HG03196 (cell line): ENCODE measurements at regions not wholly inside any gene's neighbourhood (a gene's known extent, or its start where the extent isn't known, plus 50 kb on each side); places are given as distances from the start of the nearest gene placed in this dataset.

Experiments used
- ATAC-seq: cut with Tn5 transposase; IDR thresholded peaks from one replicate; pipeline ENCODE4 v1.9.1; 2021; ENCODE audit not compliant: unreplicated experiment

- ATAC-seq: no peak
Observed at GRCh38 chr1:218705911-218706893, 361.1 kb downstream of the TGFB2 start.

- ATAC-seq: no peak
Observed at GRCh38 chr1:218711001-218711400, 365.9 kb downstream of the TGFB2 start.

- ATAC-seq: no peak
Observed at GRCh38 chr1:218711884-218712674, 366.9 kb downstream of the TGFB2 start.

DNA sequence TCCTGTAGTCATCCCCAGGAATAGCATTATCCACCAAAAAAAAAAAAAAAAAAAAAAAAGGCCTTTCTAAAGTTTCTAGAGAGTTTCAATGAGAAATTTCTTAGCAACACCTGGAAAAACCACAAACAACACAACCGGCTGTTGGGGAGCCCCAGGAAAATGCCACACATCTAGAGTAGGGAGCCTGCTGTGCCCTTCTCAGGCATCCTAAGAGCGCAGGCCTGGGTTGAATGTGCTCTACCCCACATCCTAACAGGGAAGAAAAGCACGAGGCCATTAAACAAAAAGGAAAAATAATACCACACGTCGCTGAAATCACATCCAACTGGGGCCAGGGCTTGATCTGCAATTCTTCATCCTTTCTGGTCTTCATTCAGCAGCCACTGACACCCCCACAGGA is 367.5 kb downstream of the TGFB2 start:
- no peak for ATAC-seq

DNA sequence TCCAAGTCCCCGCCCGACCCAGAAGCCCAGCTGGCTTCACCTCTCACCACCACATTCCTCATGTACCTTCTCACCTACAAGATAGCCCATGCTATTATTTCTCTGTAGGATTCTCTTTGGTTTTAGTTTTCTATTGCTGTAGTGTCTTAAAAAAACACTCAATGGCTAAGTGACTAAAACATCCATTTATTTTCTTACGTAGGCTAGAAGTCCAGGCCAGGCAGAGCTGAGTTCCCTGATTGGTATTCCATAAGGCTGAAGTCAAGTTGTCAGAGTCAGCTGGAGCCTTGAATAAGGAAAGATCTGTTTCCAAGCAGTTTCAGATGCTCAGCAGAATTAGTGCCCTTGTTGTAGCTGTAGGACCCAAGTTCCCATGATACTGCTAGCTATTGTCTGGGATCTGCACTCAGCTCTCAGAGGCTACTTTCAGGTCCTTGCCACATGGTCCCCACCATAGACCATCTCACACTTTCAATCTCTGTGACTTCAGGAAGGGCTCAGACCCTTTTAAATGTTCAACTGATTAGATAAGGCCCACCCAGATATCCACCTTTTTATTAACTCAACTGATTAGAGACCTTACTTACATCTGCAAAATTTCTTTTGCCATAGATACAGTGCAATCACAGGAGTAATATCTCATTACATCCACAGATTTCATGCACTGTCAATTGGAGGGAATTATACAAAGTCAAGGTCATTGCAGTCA is 371.0 kb downstream of the TGFB2 start:
- no peak for ATAC-seq

DNA sequence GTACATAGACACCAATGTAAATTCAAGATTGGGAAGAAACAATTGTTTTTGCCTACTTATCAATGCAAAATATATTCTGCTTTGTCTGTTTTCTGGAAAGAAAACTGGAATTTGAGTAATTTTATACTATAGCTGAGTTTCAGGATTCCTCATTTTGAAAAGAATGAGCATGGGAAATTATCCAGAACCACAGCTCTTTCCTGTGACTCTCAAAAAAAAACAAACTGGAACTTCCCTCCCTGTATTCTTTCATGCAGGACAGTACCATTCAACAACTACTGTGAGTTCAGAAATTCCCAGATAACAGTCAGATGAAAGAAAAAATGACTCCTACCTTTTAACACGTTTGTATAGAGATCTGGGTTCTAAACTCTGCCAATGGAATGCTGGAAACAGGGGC is 372.4 kb downstream of the TGFB2 start:
- no peak for ATAC-seq

GRCh38 chr1:218718206-218718605 is 373.1 kb downstream of the TGFB2 start:
- no peak for ATAC-seq

DNA sequence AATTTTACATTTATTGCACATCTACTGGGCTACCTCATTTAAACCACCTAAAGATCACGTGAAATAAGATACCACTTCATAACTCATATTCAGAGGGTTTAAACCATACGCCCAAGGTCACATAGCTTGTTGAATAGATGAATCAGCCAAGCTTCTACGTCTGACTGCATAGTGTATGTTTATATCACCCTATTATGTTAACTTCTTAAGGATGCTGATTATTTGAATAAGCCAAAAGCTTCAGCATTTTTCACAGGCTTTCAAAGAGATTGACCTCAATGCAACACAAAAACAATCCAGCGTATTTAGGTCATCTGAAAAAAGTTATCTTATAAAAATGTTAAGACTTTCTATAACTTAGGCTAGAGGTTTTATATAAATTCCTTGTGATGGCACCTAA is 373.8 kb downstream of the TGFB2 start:
- ATAC-seq: no peak

DNA sequence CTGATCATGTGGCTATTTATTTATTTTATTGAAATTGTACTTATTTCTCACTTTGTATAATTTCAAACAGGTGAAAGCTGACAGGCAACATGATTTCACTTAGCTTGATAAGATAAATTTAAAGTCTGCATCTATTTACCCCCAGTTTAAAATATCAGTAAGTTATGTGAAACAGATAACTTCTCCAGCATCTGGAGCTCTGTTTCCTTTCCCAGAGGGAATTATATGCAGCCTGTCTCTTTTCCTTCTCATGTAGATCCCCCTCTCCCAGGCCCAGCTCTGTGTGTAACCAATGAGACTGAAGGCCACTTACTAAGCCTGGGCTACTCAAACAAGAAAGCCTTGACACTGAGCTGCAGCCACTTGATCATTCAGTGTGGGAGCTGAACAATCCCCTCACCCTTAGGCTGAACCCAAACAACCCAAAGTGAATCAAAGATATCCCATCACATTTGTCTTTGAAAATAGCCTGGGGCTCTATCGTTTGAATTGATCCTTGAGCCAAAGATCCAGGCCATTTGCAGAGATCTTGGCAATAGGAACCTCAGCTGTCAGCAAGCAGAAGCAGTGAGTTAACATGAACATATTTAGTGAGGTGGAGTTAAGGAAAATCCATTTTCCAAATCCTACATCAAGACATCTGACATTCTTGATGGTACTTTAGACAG is 383.9 kb downstream of the TGFB2 start:
- ATAC-seq: no peak

DNA sequence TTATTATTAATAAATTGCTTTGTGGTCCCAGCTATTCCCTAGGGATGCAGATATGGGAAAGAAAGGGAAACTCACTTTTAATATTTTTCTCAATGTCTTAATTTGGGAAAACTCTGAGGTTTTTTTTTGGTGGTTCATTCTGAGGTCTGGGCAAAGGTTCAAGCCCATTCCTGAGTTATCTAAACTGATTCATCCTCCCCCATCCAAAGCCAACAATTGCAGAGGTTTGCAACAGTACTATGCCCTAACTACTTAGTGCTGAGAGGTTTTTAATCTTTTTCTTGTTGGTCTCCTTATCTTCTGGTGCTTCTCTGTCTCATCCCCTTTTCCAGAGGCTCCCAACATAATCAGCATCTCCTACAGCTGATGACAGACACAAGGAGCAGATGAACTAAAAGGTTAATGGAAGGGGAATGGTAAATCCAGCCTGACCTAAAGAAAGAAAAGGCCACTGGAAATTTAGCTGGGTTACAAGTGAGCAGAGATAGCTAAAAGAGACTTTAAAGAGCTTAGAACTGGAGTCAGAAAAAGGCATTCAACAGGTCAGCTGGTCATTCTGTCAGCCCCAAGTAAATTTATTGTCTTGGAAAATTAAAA is 390.4 kb downstream of the TGFB2 start:
- no peak for ATAC-seq

- ATAC-seq: no peak
Observed at GRCh38 chr1:218739426-218739825, 394.3 kb downstream of the TGFB2 start.

- no peak for ATAC-seq
Observed at GRCh38 chr1:218741852-218742251, 396.7 kb downstream of the TGFB2 start.

DNA sequence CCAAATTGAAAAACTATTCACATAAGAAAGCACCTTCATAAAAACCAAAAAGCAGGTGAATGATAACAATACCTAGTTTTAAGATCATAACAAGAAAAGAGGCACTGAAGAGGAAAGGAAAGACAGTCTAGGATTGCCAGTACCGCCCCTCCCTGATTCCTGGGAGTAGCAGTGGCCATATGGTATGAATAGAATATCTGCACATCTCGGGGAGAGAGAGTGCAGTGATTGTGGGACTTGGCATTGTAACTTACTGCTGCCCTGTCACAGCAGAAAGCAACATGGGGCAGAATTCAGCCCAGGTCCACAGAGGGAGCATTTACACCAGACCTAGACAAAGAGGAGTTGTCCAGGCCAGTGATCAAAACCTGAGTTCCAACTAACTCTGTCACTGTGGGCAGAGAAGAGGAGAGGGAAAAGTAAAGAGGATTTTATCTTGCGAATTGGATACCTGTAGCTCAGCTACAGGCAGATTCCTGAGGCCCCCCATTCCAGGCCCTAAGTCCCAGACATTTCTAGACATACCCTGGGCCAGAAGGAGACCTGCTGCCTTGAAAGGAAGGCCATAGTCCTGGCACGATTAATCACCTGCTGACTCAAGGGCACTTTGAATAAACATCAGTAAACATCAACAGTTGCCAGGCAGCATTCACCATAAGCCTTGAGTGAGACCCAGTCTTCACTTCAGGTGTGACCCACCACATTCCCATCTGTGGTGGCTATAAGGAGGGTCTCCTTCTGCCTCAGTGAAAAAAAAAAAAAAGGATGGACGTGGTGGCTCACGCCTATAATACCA is 397.5 kb downstream of the TGFB2 start:
- ATAC-seq: no peak

DNA sequence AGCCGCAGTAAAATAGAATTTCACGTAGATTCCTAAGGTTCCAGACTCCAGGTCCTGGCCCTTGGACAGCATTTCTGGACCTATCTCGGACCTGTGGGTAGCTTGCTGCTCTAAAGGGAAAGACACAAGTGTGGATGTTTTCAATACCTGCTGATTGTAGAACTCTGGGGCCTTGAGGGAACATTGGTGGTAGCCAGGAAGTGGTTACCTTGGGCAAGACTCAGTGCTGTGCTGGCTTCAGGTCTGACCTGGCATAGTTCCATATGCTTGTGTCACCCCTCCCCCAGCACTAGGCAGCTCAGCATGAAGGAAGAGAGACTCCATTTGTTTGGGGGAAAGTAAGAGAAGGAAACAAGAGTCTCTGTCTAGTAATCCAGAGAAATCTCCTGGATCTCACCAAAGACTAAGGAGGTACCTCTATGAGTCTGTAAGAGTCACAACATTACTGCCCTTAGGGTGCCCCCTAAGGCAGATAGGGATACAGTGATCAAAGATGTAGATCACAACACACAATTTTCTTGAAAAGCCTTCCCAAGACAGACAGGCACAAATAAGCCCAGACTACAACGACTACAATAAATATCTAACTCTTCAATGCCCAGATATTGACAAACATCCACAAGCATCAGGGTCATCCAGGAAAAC is 398.8 kb downstream of the TGFB2 start:
- ATAC-seq: no peak

GRCh38 chr1:218748071-218748470 is 402.9 kb downstream of the TGFB2 start:
- no peak for ATAC-seq

- ATAC-seq: no peak
Observed at GRCh38 chr1:218750216-218750970, 405.3 kb downstream of the TGFB2 start.

DNA sequence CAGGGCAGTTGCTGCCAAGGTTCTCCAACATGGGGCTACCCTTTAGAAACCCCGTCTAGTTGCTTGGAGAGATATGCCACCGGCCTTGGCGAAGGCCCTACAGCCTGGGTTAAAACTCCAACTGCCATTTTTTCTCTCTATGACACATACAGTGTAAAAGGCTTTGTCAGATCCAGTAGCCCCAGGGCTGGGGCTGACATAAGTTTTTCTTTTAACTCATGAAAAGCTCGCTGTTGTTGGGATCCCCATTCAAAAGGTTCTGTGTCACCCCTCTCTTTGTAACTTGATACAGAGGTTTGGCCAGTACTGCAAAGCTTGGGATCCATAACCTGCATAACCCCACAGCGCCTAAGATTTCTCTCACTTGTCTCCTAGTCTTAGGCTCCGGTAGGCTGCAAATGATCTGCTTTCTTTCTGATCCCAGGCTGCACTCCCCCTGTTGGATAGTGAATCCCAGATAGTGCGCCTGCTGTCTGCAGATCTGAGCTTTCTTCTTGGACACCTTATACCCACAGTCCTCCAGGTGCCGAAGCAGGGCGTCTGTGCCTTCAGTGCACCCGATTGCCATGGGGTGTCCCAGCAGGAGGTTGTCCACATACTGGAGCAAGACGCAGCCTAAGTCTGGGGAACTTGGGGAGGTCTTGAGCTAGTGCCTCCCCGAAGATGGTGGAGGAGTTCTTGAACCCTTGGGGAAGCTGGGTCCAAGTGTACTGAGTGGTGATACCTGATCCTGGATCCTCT is 406.2 kb downstream of the TGFB2 start:
- ATAC-seq: no peak

GRCh38 chr1:218752126-218752525 is 407.0 kb downstream of the TGFB2 start:
- no peak for ATAC-seq
